Spleen (tissue), 11 donors: ENCODE measurements at regions not wholly inside any gene's neighbourhood (a gene's known extent, or its start where the extent isn't known, plus 50 kb on each side); places are given as distances from the start of the nearest gene placed in this dataset.

Experiments
- DNase-seq: peaks from one replicate; pipeline ENCODE4 v3.0.0-alpha.2; 2020
- H3K27ac ChIP-seq, 8 donors: fragments of 200-600 bp; sonication (generic) in 7 of 8; 1 replicate in 4 of 8; 2 replicates in 4 of 8; pipeline versions ENCODE4 v1.5.0 to v1.8.0; 2016 to 2021; ENCODE audit warnings: inconsistent platforms in 4 of 8, mild to moderate bottlenecking in 4 of 8, moderate library complexity in 1 of 8
- H3K27me3 ChIP-seq, 7 donors: fragments of 200-600 bp; sonication (generic) in 6 of 7; replicated peaks in 1 of 7; 1 replicate in 4 of 7; 2 replicates in 3 of 7; pipeline versions ENCODE4 v1.5.0 to v1.8.0; 2016 to 2021; ENCODE audit warnings: inconsistent platforms in 3 of 7, mild to moderate bottlenecking in 1 of 7
- H3K36me3 ChIP-seq, 6 donors: fragments of 200-600 bp; sonication (generic) in 5 of 6; 1 replicate in 4 of 6; 2 replicates in 2 of 6; pipeline versions ENCODE4 v1.5.0 to v1.8.0; 2016 to 2021; ENCODE audit warnings: inconsistent platforms in 2 of 6
- H3K4me1 ChIP-seq, 6 donors: fragments of 200-600 bp; sonication (generic) in 5 of 6; 1 replicate in 3 of 6; 2 replicates in 3 of 6; pipeline versions ENCODE4 v1.5.0 to v1.8.0; 2016 to 2021; ENCODE audit warnings: inconsistent platforms in 3 of 6
- H3K4me3 ChIP-seq, 8 donors: fragments of 200-600 bp; sonication (generic) in 7 of 8; 1 replicate in 4 of 8; 2 replicates in 4 of 8; pipeline versions ENCODE4 v1.5.0 to v1.8.0; 2016 to 2021; ENCODE audit warnings: inconsistent platforms in 4 of 8, mild to moderate bottlenecking in 4 of 8, moderate library complexity in 2 of 8
- H3K9me3 ChIP-seq, 8 donors: fragments of 200-600 bp; sonication (generic) in 7 of 8; 1 replicate in 4 of 8; 2 replicates in 4 of 8; pipeline versions ENCODE4 v1.5.0 to v1.8.0; 2016 to 2021; ENCODE audit warnings: inconsistent platforms in 4 of 8
- POLR2A ChIP-seq, 3 donors: fragments of 450-650 bp; IDR thresholded peaks; one replicate each; pipeline ENCODE4 v1.5.1; 2017; ENCODE audit warnings: antibody characterized with exemption in 3 of 3, mild to moderate bottlenecking in 1 of 3
- POLR2AphosphoS5 ChIP-seq, 3 donors: sonication (generic); formaldehyde crosslinking; IDR thresholded peaks; one replicate each; pipeline ENCODE4 v1.5.1; 2017; ENCODE audit warnings: antibody characterized with exemption in 3 of 3
- WGBS, 5 donors: extraction: QIAGEN DNeasy Blood & Tissue Kit in 3 of 5; methylation state at CpG; one replicate each; pipeline versions ENCODE4 v1.1.5 to v1.1.7; 2013 to 2018; 5-methylcytosine and 5-hydroxymethylcytosine counted together
- intact Hi-C: fragments of 100-400 bp; cut with DNase I; formaldehyde crosslinking; loops from one replicate; pipeline ENCODE4 v1.15.0; 2023; ENCODE audit warnings: low total_unique reads
- TF ChIP-seq, protein P1 (sequence below), 11 experiments: fragments of 200-600 bp in 7 of 11; fragments of 450-650 bp in 4 of 11; sonication (generic) in 4 of 11; IDR thresholded peaks in 8 of 11; conservative IDR thresholded peaks in 3 of 11; 1 replicate in 7 of 11; 2 replicates in 4 of 11; pipeline versions ENCODE4 v1.4.0 to v1.8.0; 2016 to 2021; ENCODE audit warnings: antibody characterized with exemption in 11 of 11, inconsistent platforms in 4 of 11, mild to moderate bottlenecking in 1 of 11
- donor health status: healthy with polysubstance abuse.
- donor health status: DM: no; HTN: no; CAD: no; lungs with moderate emphysema.
- donor health status: DM: no; HTN: no; CAD: no.
- donor health status: Bipolar disorder and iron deficiency.
- donor health status: healthy.
- donor health status: DM: no; HTN: no; CAD: no.
- donor health status: DM: yes; HTN: yes; CAD: no.

DNA sequence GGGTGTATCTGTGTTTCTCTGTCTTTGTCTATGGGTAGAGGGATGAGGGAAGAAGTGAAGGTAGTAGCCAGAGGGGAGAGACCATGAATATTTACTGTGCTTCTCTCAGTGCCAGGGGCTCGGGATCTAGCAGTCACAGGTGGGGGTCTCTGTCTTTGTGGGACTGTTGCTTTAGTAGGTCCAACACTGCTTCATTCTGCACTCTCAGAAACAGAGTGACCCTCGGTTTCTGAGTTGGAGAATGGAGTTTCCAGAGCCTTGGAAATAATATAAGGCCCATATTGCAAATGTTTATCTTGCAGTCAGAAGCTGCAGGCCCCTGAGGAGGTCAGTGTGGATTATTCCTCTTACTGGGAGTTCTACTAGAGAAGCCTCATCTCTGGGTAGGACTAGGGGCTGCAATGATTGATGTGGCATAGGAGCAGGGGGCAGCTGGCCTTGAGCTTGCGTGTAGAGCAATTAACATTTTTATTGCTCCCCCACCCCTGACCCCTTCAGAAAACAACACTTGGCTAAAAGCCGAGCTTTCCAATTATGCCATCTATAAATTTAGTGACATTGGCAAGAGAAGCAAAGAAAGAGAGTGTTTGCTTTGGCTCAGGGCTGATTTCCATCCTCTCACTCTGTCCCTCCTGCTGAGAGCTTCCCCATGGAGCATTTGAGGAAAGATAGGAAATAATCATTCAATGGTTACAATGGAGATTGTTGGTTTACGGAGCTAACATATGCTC, 55.0 kb upstream of the TRPC7 start:
- DNase-seq = no peak
- 55 to 75% (median 58%) methylated on average over 5 of the region's 5 CpGs for WGBS, 5 donors

GRCh38 chr5:136418301-136418700, 53.0 kb upstream of the TRPC7 start:
- 76 to 92% (median 81%) methylated on average over 4 of the region's 4 CpGs for WGBS, 5 donors
- Histone ChIP-seq H3K27ac (no peak overlapping the region), H3K4me1 (no peaks in the 10 kb centered on the region), H3K36me3 (no peaks in the 10 kb centered on the region), H3K27me3 (no peaks in the 10 kb centered on the region), H3K9me3 (no peaks in the 10 kb centered on the region), H3K4me3 (no peak overlapping the region)
- TF ChIP-seq POLR2A (IDR thresholded peaks at IDR 0.05) (no peak), POLR2AphosphoS5 (IDR thresholded peaks at IDR 0.05) (no peak)
- TF ChIP-seq, protein P1, sequence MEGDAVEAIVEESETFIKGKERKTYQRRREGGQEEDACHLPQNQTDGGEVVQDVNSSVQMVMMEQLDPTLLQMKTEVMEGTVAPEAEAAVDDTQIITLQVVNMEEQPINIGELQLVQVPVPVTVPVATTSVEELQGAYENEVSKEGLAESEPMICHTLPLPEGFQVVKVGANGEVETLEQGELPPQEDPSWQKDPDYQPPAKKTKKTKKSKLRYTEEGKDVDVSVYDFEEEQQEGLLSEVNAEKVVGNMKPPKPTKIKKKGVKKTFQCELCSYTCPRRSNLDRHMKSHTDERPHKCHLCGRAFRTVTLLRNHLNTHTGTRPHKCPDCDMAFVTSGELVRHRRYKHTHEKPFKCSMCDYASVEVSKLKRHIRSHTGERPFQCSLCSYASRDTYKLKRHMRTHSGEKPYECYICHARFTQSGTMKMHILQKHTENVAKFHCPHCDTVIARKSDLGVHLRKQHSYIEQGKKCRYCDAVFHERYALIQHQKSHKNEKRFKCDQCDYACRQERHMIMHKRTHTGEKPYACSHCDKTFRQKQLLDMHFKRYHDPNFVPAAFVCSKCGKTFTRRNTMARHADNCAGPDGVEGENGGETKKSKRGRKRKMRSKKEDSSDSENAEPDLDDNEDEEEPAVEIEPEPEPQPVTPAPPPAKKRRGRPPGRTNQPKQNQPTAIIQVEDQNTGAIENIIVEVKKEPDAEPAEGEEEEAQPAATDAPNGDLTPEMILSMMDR (IDR thresholded peaks at IDR 0.05 in 8 of 11, conservative IDR thresholded peaks at IDR 0.05 in 3 of 11) = no peak
- no peak for DNase-seq
- intact Hi-C loops = no loop called here

More for the DNA sequence above, 55.0 kb upstream of the TRPC7 start:
- H3K36me3 ChIP-seq = no peaks in the 10 kb centered on the region
- TF ChIP-seq POLR2A (IDR thresholded peaks at IDR 0.05) = no peak
- no peaks in the 10 kb centered on the region for H3K4me1 ChIP-seq
- H3K9me3 ChIP-seq = no peaks in the 10 kb centered on the region
- intact Hi-C loops = no loop called here
- H3K4me3 ChIP-seq = no peak overlapping the region
- no peaks in the 10 kb centered on the region for H3K27me3 ChIP-seq
- H3K27ac ChIP-seq = no peak overlapping the region
